Endodermal cell (in vitro differentiated cells): ENCODE measurements at regions not wholly inside any gene's neighbourhood (a gene's known extent, or its start where the extent isn't known, plus 50 kb on each side); places are given as distances from the start of the nearest gene placed in this dataset.

Experiments used
- DNase-seq: peaks from one replicate; pipeline ENCODE4 v3.0.0-alpha.2; 2017
- H3K27ac ChIP-seq: 2 replicates; pipeline ENCODE4 v1.5.1; 2013; ENCODE audit warnings: mild to moderate bottlenecking, low read depth, low read length, moderate library complexity
- H3K27me3 ChIP-seq: 2 replicates; pipeline ENCODE4 v1.6.1; 2013; ENCODE audit warnings: mild to moderate bottlenecking, low read length, moderate library complexity; ENCODE audit not compliant: insufficient read depth, control insufficient read depth, poor library complexity, severe bottlenecking
- H3K36me3 ChIP-seq: 2 replicates; pipeline ENCODE4 v1.7.0; 2013; ENCODE audit warnings: mild to moderate bottlenecking, low read length, moderate library complexity; ENCODE audit not compliant: control insufficient read depth, insufficient read depth
- H3K4me1 ChIP-seq: one replicate; pipeline ENCODE4 v1.7.0; 2013; ENCODE audit warnings: low read length; ENCODE audit not compliant: control insufficient read depth, insufficient read depth
- H3K4me3 ChIP-seq: 2 replicates; pipeline ENCODE4 v1.5.1; 2013; ENCODE audit warnings: mild to moderate bottlenecking, low read length, moderate library complexity
- H3K9ac ChIP-seq: 2 replicates; pipeline ENCODE4 v1.6.1; 2013; ENCODE audit warnings: mild to moderate bottlenecking, low read length, moderate library complexity; ENCODE audit not compliant: poor library complexity, severe bottlenecking; ENCODE audit errors: extremely low read depth
- H3K9me3 ChIP-seq: 2 replicates; pipeline ENCODE4 v1.6.1; 2013; ENCODE audit warnings: mild to moderate bottlenecking, low read length, moderate library complexity; ENCODE audit not compliant: control insufficient read depth
- H3K27ac Mint-ChIP-seq: 2 replicates; pipeline ENCODE4 v1.8.0; 2020; ENCODE audit warnings: mixed read lengths
- H3K27me3 Mint-ChIP-seq: 2 replicates; pipeline ENCODE4 v1.8.0; 2021; ENCODE audit warnings: mild to moderate bottlenecking, mixed read lengths; ENCODE audit not compliant: insufficient read depth
- H3K36me3 Mint-ChIP-seq: 2 replicates; pipeline ENCODE4 v1.8.0; 2020; ENCODE audit warnings: low read depth, mixed read lengths
- H3K4me1 Mint-ChIP-seq: 2 replicates; pipeline ENCODE4 v1.8.0; 2020; ENCODE audit warnings: mixed read lengths
- H3K4me3 Mint-ChIP-seq: 2 replicates; pipeline ENCODE4 v1.8.0; 2020; ENCODE audit warnings: mild to moderate bottlenecking, moderate library complexity, mixed read lengths
- H3K9me3 Mint-ChIP-seq: 2 replicates; pipeline ENCODE4 v1.8.0; 2020; ENCODE audit warnings: mild to moderate bottlenecking, mixed read lengths
- WGBS, 2 experiments: methylation state at CpG; one replicate each; pipeline versions ENCODE4 v1.1.5 to v1.1.7; 2013; ENCODE audit warnings: missing lambda C conversion rate in 2 of 2, mixed read lengths in 1 of 2; ENCODE audit not compliant: insufficient coverage in 1 of 2, insufficient read length in 1 of 2; 5-methylcytosine and 5-hydroxymethylcytosine counted together
- TF ChIP-seq, protein P1 (sequence below): fragments of 200-600 bp; sonication (generic); conservative IDR thresholded peaks from 2 replicates; pipeline ENCODE4 v1.5.0; 2021; ENCODE audit warnings: antibody characterized with exemption, mild to moderate bottlenecking

- DNase-seq: no peak
- no peak overlapping the region for H3K4me3 ChIP-seq
- no peaks in the 10 kb centered on the region for H3K9me3 ChIP-seq
- Mint-ChIP-seq H3K36me3 (no peaks in the 10 kb centered on the region), H3K27ac (no peak overlapping the region), H3K4me1 (peaks cover 12% of the 10 kb centered on the region), H3K4me3 (no peak overlapping the region), H3K9me3 (no peaks in the 10 kb centered on the region), H3K27me3 (peaks cover 3% of the 10 kb centered on the region)
- no peak overlapping the region for H3K9ac ChIP-seq
- 71 to 94% methylated on average over 1 to 4 of the region's 4 CpGs for WGBS, 2 experiments
- no peaks in the 10 kb centered on the region for H3K27me3 ChIP-seq
- no peaks in the 10 kb centered on the region for H3K4me1 ChIP-seq
- TF ChIP-seq, protein P1, sequence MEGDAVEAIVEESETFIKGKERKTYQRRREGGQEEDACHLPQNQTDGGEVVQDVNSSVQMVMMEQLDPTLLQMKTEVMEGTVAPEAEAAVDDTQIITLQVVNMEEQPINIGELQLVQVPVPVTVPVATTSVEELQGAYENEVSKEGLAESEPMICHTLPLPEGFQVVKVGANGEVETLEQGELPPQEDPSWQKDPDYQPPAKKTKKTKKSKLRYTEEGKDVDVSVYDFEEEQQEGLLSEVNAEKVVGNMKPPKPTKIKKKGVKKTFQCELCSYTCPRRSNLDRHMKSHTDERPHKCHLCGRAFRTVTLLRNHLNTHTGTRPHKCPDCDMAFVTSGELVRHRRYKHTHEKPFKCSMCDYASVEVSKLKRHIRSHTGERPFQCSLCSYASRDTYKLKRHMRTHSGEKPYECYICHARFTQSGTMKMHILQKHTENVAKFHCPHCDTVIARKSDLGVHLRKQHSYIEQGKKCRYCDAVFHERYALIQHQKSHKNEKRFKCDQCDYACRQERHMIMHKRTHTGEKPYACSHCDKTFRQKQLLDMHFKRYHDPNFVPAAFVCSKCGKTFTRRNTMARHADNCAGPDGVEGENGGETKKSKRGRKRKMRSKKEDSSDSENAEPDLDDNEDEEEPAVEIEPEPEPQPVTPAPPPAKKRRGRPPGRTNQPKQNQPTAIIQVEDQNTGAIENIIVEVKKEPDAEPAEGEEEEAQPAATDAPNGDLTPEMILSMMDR: no peak
- no peak overlapping the region for H3K27ac ChIP-seq
- no peaks in the 10 kb centered on the region for H3K36me3 ChIP-seq
These were observed 52.1 kb upstream of the BACE2 start for GRCh38 chr21:41115851-41116250.
